Middle frontal gyrus (tissue), 1 donor: ENCODE measurements at regions not wholly inside any gene's neighbourhood (a gene's known extent, or its start where the extent isn't known, plus 50 kb on each side); places are given as distances from the start of the nearest gene placed in this dataset.

Experiments
- DNase-seq: peaks from one replicate; pipeline ENCODE4 v3.0.0-alpha.2; 2015; ENCODE audit warnings: low spot score; ENCODE audit errors: extremely low spot score

DNA sequence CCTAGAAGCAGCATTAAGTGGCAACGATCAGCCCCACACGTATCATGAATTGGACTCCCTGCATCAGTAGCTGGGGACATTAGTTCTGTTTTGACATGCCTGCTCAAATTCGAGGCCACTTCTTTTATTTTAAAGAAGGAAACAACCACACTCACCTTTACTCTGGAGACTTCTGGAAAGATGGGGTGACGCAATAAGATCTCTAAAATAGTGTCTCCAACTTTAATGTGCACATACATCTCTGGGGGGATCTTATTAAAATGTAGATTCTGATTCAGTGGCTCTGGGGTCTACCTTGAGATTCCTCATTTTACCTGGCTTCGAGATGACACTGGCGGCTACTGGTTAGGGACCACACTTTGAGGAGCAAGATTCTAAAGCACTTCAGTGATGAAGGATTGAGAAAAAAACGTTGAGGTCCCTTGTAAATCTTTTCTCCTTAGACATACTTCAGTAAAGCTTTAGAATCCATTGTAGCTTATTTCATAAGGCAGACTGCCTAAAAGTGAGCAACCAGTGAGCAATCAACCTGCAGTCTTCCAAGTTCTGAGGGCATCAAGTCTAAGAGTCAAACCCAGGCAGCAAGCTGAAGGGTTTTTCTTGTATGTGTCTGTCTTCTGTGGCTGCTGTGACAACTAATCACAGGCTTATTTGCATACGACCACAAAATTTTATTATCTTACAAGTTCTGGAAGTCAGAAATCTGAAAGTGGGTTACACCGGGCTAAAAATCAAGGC, 718.6 kb upstream of the TBX3 start:
- no peak for DNase-seq

DNA sequence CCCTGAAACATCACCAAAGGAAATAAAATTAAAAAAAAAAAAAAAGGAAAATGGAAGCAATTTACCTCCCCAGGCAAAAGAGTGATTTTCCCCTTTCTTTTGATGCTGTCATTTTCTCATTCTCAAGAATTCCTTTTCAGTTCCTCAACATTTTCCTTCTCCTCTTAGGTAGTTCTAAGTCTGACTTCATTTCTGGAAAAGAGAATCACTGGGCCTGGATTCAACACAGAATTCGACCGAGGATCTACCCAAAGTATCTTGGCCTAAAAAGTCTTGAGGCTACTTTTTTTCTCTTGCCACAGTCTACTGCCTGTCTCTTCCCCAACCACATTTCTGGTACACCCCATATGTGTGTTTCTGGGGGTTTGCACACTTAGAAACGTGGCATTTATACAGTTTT, 717.8 kb upstream of the TBX3 start:
- no peak for DNase-seq

DNA sequence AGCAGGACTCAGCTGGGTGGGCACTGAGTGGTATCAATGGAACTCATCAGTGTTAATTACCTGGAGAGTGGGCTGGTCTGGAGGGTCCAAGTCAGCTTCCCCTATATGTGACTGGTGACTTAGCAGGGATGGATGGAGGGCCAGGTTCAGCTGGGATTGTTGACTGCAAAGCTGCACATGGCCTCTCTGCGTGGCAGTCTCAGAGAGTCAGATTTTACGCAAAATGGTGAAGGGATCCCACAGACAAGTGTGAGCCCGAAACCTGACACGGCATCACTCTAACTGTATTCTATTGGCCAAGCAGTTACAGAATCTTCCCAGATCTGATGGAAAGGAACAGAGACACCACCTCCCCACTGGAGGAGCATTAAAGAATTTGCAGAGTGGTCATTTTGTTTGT, 716.0 kb upstream of the TBX3 start:
- no peak for DNase-seq

DNA sequence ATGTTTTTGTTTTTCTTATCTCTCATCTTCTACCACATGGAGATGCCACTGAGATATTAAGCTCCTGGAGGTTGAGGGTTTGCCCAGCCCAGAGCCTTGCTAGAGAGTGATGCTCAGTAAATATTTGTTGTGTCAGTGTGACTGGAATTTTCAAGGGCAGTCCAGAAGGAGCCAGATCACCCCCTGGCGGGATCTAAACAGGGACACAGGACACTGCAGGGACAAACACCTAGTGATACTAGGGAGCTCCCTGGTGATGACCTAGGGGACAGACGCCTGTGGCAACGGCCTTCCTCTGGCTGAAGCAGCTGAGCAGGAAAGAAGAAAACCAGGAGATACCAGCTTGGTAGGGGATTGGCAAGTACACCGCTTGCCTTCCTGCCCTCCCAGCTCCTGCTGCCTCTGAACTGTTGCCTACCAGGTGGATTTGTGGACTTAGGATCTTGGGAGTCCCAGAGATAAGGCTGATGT, 714.4 kb upstream of the TBX3 start:
- DNase-seq: no peak

DNA sequence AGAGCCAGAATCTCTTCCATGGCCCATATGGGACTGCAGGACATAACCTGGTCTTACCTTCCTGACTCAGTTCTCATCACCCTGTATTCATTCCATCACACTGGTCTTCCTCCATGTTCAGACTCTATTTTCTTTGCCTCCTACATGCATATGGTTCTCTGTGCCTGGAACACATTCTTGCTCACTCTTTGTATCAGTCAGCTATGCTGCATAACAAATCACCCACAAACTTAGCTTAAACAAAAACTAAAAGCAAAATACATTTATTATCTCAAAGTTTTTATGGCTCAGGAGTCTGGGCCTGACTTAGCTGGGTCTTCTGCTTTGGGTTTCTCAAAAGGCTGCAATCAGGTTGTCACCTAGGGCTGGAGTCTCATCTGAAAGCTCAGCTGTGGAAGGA, 712.6 kb upstream of the TBX3 start:
- no peak for DNase-seq

DNA sequence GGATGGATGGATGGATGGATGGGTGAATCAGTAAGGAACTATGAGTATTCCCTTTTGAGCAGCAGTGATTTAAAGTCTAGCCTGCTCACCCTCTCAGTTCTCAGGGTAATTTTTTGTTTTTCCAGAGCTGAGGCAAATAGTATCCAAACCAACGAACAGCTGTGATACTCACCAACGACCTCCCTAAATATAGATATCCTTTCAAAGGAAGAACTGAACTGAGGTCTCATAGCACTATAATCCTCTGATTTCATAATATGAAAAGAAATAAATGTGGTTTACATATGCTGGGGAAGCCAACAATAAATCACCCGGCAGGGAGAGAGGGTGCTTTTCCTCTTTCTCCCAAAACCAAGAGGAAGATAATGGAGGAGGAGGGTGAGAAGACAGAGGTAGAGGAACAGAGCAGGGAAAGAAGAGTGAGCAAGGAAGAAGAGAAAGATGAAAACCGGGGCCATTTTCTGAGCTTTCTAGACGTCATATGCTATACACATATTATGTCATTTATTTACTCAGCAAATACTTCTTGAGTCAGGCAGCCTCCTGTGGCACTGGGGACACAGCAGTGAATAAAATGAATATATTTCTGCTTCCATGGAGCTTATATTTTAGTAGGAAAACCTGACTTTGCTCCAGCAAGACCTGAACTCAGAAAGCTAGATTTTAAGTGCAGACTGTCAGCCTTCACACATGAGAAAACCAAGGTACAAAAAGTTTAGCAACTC, 710.7 kb upstream of the TBX3 start:
- no peak for DNase-seq

DNA sequence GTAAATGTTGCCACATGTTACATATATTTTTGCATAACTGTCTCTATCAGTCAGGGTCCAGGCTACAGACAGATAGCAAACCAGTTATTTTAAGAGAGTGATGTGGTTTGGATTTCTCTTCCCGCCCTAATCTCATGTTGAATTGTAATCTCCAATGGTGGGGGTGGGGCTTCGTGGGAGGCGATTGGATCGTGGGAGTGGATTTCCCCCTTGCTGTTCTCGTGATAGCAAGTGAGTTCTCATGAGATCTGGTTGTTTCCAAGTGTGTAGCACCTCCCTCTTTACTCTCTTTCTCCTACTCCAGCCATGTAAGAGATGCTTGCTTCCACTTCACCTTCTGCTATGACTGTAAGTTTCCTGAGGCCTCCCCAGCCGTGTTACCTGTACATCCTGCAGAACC, 704.2 kb upstream of the TBX3 start:
- no peak for DNase-seq

DNA sequence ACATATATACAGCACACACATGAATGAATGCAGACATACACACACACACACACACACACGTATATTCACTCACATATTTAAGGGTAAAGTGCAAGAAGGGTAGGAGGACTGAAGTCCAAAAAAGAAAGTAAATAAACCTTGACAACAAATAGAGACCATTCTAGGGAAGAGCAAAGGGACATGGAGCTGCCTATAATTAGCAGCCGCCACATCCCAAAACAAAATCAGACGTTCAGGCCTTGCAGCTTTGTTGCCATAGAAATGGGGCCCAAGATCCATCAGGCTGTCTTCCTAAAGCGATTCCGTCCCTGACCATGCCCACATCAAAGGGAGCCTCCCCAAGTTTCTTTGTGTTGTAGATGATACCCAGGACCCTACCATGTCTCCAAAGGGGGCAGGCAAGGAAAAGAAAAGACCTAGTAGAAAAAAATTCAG, 703.5 kb upstream of the TBX3 start:
- DNase-seq: no peak

DNA sequence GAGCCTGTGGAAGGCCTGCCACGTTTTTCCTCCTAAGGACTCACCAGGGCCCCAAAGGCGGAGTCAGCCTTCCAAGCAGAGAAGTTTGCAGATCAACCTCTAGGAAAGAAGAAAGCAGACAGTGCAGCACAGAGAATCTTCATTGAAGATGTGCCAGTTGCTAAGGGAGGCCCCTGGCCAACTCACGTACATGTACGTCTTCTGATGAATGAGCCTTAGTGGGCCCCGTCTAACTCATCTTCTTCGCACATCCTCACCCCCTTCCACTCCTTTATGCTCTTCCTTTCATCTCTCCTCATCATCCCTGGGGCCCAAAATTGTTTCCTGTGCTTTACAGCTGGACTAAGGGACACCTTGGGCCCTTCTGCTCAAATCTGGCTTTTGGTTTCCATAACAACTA, 703.0 kb upstream of the TBX3 start:
- no peak for DNase-seq

DNA sequence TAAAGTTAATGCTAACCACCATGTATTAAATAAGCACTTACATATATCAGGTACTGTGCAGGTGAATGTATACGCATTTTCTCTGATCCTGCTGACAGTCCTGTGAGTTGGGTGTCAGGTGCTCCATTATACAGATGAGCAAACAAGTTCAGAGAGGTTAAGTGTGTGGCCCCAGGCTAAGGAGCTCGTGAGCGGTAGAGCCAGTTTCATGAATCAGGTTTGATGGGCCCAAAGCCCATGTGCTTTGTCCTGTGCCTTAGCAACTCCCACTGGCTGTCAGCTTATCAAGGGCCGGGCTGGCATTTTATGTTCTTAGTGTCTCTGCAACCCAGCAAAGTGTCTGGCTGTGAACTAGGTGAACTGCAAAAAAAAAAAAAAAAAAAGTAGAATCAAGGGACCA, 701.2 kb upstream of the TBX3 start:
- DNase-seq: no peak

DNA sequence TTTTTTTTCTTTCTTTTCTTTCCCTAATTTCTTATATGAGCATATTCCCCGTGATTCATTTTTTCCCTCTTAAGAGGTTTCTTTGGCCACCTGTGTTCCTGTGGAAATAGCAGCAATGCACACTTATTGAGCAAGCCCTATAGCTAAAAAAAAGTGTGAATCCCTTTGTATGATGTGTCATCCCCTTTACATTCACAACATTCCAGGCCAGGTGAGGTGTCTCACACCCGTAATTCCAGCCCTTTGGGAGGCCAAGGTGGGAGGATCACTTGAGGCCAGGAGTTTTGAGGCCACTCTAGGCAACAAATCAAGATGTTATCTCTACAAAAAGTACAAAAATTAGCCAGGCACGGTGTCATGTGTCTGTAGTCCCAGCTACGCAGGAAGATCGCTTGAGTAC, 700.4 kb upstream of the TBX3 start:
- no peak for DNase-seq

DNA sequence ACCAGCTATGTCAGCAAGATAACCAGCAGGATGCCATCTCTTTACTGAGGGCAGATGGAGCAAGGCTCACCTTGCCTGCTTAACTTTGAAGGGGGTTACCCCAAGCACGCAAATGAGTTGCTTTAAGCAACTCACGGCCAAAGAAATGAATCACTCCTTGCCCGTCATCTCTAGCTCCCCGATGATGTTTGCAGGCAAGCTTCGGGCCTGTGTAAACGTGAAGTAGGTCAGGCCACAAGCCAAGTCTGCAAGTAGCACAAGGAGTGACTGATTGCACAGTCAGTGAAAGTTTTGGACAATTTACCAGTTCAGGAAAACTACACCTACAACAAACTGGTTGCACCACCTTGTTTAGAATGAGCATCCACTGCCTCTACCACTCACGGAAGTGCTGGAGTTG, 699.7 kb upstream of the TBX3 start:
- DNase-seq: no peak

DNA sequence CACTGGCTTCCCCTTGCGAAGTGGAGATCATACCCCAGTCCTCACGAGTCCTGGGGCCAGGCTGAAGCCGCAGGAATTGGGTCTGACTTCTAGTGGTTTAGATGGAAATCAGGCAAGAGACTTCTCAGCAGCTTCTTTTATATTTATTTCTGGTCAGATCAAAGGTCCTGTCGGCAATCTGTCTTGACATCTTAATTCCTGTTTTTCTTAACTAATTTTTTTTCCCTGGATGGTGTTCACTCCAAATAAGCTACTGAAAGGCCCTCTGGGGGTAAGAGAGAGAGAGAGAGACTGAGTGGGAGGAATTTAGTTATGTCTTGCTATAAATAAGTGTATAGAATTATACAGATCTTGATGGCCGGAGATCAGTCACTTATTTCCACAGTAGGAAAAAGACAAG, 698.7 kb upstream of the TBX3 start:
- no peak for DNase-seq

DNA sequence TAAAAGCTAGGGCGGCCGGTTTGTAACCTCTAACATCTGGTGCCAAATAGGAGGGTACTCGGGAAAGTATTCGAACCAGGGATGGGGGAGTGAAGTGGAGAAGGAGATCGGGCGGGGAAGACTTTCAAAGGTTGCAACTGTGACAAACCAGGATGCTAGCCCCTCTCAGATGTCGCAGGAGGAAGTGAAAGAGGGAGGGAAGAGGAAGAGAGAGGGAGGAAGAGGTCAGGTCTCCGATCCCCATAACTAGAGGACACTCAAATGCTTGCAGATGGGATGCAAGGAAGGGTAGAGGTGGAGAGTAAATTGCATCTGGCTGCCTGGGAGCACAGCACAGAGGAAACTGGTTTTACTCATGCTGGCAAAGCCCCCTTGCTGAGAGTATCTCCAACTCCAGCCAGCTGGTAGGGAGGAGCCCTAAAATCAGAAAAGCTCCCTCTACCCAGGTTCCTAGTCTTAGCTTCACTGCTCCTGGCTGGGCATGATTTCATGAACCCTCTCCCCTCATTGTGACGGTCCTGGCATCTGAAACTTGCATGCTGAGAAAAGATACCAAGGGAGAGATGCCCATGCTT, 696.7 kb upstream of the TBX3 start:
- DNase-seq: no peak

DNA sequence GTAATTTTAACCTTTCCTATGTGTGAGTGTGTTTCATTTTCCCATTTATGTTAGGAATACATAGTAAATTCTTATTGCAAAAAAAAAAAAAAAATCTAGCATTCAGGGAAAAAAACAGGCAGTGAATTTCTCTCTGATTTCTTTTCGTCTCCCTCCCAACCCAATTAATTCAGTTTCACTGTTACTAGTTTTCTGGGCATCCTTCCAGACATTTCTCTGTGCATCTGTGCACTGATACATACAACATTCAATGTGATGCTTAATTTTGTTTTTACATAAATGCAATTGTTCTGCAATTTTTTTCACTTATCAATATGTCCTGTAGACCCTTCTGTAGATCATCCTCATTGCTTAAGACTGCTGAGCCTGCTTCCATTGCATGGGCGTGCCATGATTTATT, 694.3 kb upstream of the TBX3 start:
- DNase-seq: peak; percentile 28

DNA sequence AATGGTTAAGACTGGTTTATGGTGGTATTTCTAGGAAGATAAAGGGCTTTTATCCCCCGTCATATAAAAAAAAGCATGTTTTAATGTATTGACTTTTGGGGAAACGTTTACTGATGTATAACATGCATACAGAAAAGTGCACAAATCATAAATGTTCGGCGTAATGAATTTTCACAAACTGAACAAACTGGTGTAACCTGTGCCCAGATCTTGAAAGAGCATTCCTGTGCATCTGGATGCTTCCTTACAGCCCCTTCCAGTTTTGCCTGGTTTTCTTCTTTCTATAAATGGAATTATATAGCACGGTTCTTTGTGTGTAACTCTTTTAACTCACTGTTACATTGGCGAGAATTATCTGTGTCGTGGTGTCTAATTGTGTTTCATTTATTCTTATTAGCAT, 693.8 kb upstream of the TBX3 start:
- no peak for DNase-seq

DNA sequence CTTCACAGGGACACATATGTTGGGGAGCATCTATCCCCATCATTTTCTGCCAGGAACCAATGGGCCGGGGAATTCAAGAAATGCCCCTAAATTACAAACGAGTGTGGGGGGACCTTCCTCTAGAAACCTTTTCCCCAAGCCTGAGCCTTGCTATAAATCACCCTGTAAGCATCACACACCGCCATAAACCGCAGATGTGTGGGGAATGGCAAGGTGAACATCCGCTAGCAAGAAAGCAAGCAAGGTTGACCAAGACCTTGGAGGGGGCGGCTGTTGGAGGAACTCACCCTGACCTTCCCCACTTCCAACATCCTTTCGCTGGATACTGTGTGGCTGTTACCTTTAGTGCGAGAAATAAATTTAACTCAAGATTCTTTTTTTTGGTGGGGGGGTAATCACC, 693.3 kb upstream of the TBX3 start:
- no peak for DNase-seq

DNA sequence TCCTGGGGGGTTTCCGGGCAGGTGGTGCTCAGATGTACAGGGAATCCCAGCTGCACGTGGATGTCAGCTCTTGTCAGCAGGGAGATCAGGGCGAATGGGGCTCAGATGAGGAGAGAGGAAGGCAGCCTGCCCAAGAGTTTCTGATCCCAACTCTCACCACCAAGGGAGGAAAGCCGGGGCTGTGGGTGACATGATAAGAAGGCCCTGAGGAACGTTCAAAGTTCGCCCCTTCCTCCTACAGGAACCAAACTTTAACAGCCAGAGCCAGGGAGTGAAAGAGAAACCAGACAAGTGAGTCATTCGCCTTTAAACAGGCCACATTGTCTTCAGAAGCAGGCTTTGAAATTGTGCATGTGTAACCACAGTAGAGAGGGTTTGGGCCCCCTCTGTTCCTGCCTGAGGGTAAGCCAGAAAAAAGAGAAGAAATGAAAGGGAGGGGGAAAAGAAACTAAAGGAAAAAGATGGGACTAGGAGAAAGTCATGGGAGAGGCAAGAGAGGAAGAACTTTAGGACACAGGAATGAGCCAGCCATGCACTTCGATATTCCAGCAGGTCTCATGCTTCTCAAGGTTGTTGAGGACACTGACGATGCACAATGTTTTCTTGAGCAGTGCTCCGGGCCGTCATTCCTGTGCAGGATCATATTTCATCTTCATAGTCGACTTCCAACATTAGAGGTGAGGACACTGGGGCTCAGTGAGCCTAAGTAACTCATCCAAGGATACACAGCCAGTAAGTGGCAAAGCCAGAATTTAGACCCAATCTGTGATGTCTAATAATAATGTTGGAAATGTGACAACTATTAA, 691.4 kb upstream of the TBX3 start:
- DNase-seq: no peak

DNA sequence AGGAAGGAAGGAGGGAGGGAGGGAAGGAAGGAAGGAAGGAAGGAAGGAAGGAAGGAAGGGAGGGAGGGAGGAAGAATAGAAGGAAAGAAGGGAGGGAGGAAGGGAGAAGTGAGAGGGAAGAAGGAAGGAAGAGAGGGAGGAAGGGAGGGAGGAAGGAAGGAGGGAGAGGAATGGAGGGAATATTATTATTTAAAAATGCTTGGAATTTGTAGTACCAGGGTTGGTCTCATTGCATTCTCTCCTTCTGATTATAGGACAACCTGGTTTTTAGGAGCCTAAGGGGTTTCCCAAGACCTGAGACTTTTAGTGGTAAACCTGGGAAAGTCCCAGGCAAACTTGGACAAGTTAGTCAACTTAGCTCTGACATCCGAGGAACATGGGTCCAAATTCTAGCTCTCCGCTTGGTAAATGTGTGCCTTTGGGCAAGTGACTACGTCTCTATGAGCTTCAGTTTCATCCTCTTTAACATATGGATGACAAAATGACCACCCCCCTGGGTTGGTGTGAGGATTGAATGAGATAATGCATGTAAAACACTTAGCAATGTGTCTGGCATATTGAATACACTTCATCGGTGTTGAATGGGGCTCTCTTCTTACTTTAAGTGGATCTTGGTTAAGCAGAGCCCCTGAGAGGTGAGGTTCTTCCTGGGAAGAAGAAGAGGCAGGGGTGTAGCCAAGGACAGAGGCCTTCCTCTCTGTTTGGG, 690.7 kb upstream of the TBX3 start:
- DNase-seq: no peak

DNA sequence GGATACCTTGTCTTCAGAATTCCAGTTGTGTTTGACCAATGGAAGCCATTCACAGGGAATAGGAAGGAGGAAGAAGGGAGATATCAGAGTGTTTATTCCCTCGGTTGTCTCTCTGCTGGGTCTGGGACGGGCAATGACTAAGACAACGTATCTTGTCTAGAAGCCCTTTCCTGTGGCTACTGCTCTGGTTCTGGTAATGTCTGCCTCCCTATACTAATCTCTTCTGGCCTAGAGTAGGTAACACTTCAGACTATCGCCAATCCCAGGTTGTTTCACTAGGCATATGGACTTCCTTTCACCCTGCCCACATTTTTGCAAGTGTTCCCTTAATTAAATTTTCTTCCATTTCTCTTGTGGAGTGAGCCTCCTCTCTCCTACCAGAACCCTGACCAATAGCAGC, 687.7 kb upstream of the TBX3 start:
- no peak for DNase-seq

DNA sequence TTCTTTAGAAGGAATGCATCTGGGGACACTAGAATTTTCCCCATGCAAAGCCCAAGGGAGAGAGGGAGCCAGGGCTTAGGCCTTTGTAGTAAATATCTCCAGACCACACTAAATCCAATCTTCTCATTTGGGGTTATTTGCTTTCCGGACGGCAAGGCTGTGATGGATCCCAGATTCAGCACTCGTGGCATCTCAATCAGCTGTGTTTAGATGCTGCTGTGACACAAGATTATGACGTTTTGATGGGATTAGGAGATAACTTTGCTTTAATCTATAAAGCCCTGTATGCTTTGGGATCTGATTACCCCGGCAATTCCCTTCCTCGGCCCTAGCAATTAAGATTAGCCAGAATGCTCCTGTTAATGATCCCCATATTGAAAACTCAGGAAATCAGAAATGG, 686.7 kb upstream of the TBX3 start:
- DNase-seq: no peak
